ENCODE measurements at regions not wholly inside any gene's neighbourhood (a gene's known extent, or its start where the extent isn't known, plus 50 kb on each side); places are given as distances from the start of the nearest gene placed in this dataset.

DNA sequence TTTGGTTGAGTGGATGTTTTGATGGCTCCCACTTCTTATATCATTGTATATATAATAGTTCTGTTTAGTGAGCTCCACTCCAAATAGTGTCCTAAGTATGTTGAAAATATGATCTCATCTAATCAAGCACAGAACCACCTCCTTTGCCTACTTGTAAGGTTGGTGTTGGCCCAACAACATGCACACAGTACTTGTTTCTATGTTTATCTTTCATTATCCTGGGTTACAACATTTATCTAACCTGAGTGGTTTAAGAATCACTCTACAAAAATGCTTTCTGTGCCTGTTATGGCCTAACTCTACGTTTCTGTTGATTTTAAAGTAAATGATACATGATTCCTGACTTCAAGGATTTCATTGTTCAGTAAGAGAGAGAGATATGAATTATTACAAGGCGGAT is 281.9 kb downstream of the FIGN start:
- Histone ChIP-seq H3K4me3 (no peak overlapping the region), H3K9me3 (no peaks in the 10 kb centered on the region), H3K36me3 (no peaks in the 10 kb centered on the region), H3K27me3 (no peaks in the 10 kb centered on the region), H3K4me1 (no peaks in the 10 kb centered on the region), H3K27ac (no peak overlapping the region)
- intact Hi-C loops (cut with DNase I), result no loop called here
- WGBS, 2 donors, result 56 to 68% methylated on average over 2 of the region's 2 CpGs
- TF ChIP-seq, protein P1, sequence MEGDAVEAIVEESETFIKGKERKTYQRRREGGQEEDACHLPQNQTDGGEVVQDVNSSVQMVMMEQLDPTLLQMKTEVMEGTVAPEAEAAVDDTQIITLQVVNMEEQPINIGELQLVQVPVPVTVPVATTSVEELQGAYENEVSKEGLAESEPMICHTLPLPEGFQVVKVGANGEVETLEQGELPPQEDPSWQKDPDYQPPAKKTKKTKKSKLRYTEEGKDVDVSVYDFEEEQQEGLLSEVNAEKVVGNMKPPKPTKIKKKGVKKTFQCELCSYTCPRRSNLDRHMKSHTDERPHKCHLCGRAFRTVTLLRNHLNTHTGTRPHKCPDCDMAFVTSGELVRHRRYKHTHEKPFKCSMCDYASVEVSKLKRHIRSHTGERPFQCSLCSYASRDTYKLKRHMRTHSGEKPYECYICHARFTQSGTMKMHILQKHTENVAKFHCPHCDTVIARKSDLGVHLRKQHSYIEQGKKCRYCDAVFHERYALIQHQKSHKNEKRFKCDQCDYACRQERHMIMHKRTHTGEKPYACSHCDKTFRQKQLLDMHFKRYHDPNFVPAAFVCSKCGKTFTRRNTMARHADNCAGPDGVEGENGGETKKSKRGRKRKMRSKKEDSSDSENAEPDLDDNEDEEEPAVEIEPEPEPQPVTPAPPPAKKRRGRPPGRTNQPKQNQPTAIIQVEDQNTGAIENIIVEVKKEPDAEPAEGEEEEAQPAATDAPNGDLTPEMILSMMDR (IDR thresholded peaks at IDR 0.05), result no peak
- TF ChIP-seq POLR2A (IDR thresholded peaks at IDR 0.05), result no peak
- no peak for DNase-seq

DNA sequence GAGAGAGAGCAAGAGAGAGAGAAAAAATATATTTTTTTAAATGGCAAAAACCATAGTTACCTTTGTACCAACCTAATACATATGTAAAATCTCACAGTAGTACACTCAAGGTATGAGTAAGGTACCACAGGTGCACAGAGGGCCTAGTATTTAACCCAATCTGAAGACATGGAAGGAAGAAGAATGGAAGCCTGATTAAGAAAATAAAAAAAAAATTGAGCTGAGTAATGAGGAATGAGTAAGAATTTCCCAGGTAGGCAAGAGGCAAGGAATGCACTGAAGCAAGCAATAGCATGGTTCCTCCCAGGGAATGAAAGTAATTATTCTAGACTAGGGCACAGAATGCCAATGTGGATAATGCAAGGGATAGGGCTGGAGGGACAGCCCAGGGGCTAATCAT is 294.2 kb downstream of the FIGN start:
- H3K36me3 ChIP-seq, result no peaks in the 10 kb centered on the region
- H3K4me1 ChIP-seq, result no peaks in the 10 kb centered on the region
- TF ChIP-seq, protein P1 (IDR thresholded peaks at IDR 0.05), result no peak
- no peak for TF ChIP-seq POLR2A (IDR thresholded peaks at IDR 0.05)
- no peaks in the 10 kb centered on the region for H3K9me3 ChIP-seq
- H3K4me3 ChIP-seq, result no peak overlapping the region
- no peaks in the 10 kb centered on the region for H3K27me3 ChIP-seq
- no peak for DNase-seq
- intact Hi-C loops (cut with DNase I), result no loop called here
- H3K27ac ChIP-seq, result no peak overlapping the region

DNA sequence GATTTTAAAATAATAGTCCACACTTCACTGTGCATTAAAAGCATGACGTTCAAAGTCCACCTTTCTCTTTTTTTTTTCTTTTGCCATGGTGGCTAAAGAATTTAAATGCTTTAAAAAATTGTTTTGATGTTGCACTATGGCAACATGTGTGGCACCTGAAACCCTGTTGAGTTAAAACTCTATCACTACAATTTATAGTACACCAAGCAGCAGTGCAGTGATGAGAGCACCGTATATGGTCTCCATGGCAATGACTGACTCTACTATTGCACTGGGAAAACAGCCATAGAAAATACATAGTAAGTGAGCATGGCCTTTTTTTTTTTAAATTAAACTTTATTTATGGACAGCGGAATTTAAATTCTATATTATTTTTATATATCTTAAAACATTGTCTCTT is 298.8 kb downstream of the FIGN start:
- no peaks in the 10 kb centered on the region for H3K4me1 ChIP-seq
- no peak for DNase-seq
- TF ChIP-seq, protein P1 (IDR thresholded peaks at IDR 0.05), result no peak
- no peak for TF ChIP-seq POLR2A (IDR thresholded peaks at IDR 0.05)
- H3K4me3 ChIP-seq, result no peak overlapping the region
- H3K36me3 ChIP-seq, result no peaks in the 10 kb centered on the region
- WGBS, 2 donors, result 61% methylated on average over 3 of the region's 3 CpGs
- H3K27me3 ChIP-seq, result no peaks in the 10 kb centered on the region
- intact Hi-C loops (cut with DNase I), result no loop called here
- H3K27ac ChIP-seq, result no peak overlapping the region
- H3K9me3 ChIP-seq, result no peaks in the 10 kb centered on the region

DNA sequence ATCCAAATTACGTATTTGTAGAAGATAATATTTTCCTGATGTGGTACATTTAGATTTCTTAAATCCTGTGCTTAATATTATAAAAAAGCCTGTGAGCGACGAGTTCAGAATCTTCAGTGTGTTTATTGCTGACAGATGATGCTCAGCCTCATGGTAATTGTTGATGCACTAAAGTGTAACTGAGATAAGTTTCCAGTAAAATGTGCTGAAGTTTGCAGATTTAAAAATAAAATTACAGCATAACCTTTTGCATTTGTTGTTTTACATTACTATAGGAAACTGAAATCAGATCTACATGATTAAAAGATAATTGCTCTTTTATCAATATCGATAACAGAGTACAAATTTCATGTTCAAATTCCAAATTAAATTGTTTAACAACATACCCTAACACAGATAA is 307.6 kb downstream of the FIGN start:
- Histone ChIP-seq H3K27ac (no peak overlapping the region), H3K4me1 (no peaks in the 10 kb centered on the region), H3K27me3 (no peaks in the 10 kb centered on the region), H3K4me3 (no peak overlapping the region), H3K9me3 (no peaks in the 10 kb centered on the region), H3K36me3 (no peaks in the 10 kb centered on the region)
- TF ChIP-seq POLR2A (IDR thresholded peaks at IDR 0.05), result no peak
- TF ChIP-seq, protein P1 (IDR thresholded peaks at IDR 0.05), result no peak
- intact Hi-C loops (cut with DNase I), result no loop called here
- DNase-seq, result no peak
- 77 to 78% methylated on average over 4 of the region's 4 CpGs for WGBS, 2 donors

DNA sequence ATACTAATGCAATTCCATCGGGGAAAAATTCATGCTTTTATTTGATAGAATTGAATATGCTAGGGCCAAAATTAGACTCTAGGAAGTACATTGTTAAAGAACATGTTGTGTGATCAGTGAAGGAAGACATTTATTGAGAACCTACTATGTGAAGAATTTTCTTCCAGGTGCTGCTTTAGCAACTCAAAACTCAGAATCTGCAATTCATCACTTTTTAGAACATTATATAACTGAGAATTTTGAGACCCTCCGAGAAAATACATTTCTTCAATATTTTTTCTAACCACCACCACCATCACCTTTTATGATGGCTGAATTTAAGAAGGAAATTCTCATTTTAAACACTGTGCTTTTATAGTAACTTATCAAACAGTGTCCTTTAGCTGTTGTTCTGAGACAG is 315.2 kb downstream of the FIGN start:
- TF ChIP-seq POLR2A (IDR thresholded peaks at IDR 0.05), result no peak
- TF ChIP-seq, protein P1 (IDR thresholded peaks at IDR 0.05), result no peak
- Histone ChIP-seq H3K27me3 (no peaks in the 10 kb centered on the region), H3K36me3 (no peaks in the 10 kb centered on the region), H3K9me3 (no peaks in the 10 kb centered on the region), H3K4me1 (no peaks in the 10 kb centered on the region), H3K4me3 (no peak overlapping the region), H3K27ac (no peak overlapping the region)
- intact Hi-C loops (cut with DNase I), result no loop called here
- WGBS, 2 donors, result 85 to 88% methylated on average over 2 of the region's 2 CpGs
- DNase-seq, result no peak

Measured in esophagus squamous epithelium (tissue), 5 donors.